Activated CD4-positive, alpha-beta T cell treated with anti-CD3 and anti-CD28 coated beads, Interleukin-10, Interleukin-2, amounts not matched to agents 100 ng/mL and 50 ng/mL, durations not matched to agents 16 hours and 8 hours (primary cell): ENCODE measurements at regions not wholly inside any gene's neighbourhood (a gene's known extent, or its start where the extent isn't known, plus 50 kb on each side); places are given as distances from the start of the nearest gene placed in this dataset.

Experiments used
- DNase-seq: peaks from one replicate; pipeline ENCODE4 v3.0.0-alpha.2; 2020

- DNase-seq = no peak
Observed at GRCh38 chr3:78161736-78162135, 1121.8 kb downstream of the ROBO2 start.

- DNase-seq = no peak
Observed at GRCh38 chr3:78163379-78163778, 1123.5 kb downstream of the ROBO2 start.

GRCh38 chr3:78165876-78166275 is 1126.0 kb downstream of the ROBO2 start:
- DNase-seq = no peak

- no peak for DNase-seq
Observed at GRCh38 chr3:78174821-78175220, 1134.9 kb downstream of the ROBO2 start.

- DNase-seq = no peak
Observed at GRCh38 chr3:78176869-78177268, 1137.0 kb downstream of the ROBO2 start.

- DNase-seq = no peak
Observed at GRCh38 chr3:78177780-78178179, 1137.9 kb downstream of the ROBO2 start.

- no peak for DNase-seq
Observed at GRCh38 chr3:78178209-78178608, 1138.3 kb downstream of the ROBO2 start.

- no peak for DNase-seq
Observed at GRCh38 chr3:78178740-78179363, 1139.0 kb downstream of the ROBO2 start.

GRCh38 chr3:78183906-78184599 is 1144.2 kb downstream of the ROBO2 start:
- no peak for DNase-seq

- DNase-seq = no peak
Observed at GRCh38 chr3:78186404-78186803, 1146.5 kb downstream of the ROBO2 start.

GRCh38 chr3:78201091-78201490 is 1161.2 kb downstream of the ROBO2 start:
- DNase-seq = no peak

- DNase-seq = no peak
Observed at GRCh38 chr3:78204977-78205376, 1165.1 kb downstream of the ROBO2 start.

- no peak for DNase-seq
Observed at GRCh38 chr3:78221300-78221699, 1181.4 kb downstream of the ROBO2 start.

- no peak for DNase-seq
Observed at GRCh38 chr3:78221796-78222195, 1181.9 kb downstream of the ROBO2 start.

- DNase-seq = no peak
Observed at GRCh38 chr3:78235841-78236240, 1195.9 kb downstream of the ROBO2 start.

GRCh38 chr3:78238811-78239210 is 1198.9 kb downstream of the ROBO2 start:
- no peak for DNase-seq

GRCh38 chr3:78242724-78243123 is 1202.8 kb downstream of the ROBO2 start:
- no peak for DNase-seq

- DNase-seq = no peak
Observed at GRCh38 chr3:78244136-78244535, 1204.2 kb downstream of the ROBO2 start.

- DNase-seq = no peak
Observed at GRCh38 chr3:78249294-78249693, 1209.4 kb downstream of the ROBO2 start.

- DNase-seq = no peak
Observed at GRCh38 chr3:78253860-78254259, 1214.0 kb downstream of the ROBO2 start.

GRCh38 chr3:78255403-78255802 is 1215.5 kb downstream of the ROBO2 start:
- DNase-seq = no peak

GRCh38 chr3:78256123-78256522 is 1216.2 kb downstream of the ROBO2 start:
- no peak for DNase-seq

- DNase-seq = no peak
Observed at GRCh38 chr3:78257951-78258530, 1218.1 kb downstream of the ROBO2 start.

GRCh38 chr3:78258798-78259197 is 1218.9 kb downstream of the ROBO2 start:
- DNase-seq = no peak

- DNase-seq = no peak
Observed at GRCh38 chr3:78260388-78260787, 1220.5 kb downstream of the ROBO2 start.
